Activated CD8-positive, alpha-beta memory T cell treated with anti-CD3 and anti-CD28 coated beads, Interleukin-2, amount 50 U/mL, for 1 hour (primary cell): ENCODE measurements at regions not wholly inside any gene's neighbourhood (a gene's known extent, or its start where the extent isn't known, plus 50 kb on each side); places are given as distances from the start of the nearest gene placed in this dataset.
"Not testable (repeated sequence)": the region's sequence is repeated elsewhere in the genome, so short reads cannot be mapped to it uniquely, and the experiment has no call there.

ENCODE experiments used
- DNase-seq: peaks from one replicate; pipeline ENCODE4 v3.0.0-alpha.2; 2020; ENCODE audit errors: extremely low read depth

DNA sequence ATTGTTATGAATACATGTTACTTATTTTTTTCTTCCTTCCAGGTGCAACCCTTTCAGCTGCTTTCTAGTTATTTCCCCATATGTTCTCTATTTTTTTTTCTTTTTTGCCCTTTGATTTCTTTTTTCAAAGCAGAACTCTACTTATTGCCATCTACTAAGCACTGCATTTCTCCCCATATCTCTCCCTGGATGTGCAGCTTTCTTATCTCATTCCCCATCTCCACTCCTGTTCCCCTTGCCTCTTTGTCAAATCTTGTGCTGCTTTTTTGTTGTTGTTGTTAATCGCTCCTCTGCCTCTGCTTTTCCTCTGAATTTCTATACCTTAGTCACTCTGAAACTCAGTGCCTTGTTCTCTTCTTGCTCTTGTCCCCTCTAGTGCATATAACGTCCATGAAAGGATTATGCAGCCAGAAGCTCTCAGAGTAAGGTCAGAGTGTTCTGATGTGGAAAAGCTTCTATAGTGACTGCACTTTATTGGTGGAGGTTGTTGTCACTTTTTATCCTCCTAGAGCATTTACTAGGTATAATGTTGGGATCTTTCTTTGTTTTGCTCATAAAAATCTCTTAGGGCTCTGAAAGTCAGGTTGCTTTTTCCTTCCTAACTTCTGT, 51.1 kb upstream of the JADE1 start:
- DNase-seq, result no peak

DNA sequence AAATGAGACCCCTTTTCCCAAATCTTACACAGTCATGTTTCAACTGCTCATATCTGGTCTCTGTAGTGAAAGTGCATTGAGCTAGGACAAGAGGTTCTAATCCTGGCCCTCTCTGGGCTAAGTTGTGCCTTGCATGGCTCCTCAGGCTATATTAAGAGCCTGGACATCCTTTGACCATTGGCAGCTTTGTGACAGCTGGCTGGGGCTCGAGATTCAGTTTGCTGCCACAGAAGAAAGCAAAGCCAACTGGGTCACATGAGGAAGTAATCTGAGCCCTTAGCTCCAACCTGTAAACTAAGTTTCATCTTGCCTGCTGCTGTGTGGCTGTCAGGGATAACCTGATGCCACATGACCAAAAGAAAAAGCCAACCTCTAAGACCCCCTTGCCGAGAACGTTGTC, 51.8 kb upstream of the JADE1 start:
- DNase-seq, result no peak

DNA sequence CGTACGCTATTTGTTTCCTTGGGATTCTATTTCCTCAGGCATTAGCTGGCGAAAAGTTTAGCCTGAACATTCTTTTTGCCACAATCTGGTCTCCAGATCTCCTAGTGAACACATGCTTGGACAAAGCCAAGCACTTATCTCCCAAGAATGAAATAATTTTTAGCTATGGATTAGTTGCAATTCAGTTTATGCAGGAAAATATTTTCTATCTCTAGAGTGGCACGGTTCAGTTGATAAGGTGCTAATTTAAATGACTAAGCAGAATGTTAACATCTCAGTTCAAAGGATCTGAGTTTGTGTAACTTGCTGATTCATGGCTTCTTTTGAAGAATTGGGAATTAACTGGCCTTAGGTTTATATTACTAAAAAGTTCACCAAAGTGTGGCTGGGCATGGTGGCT, 58.1 kb upstream of the JADE1 start:
- DNase-seq, result no peak

DNA sequence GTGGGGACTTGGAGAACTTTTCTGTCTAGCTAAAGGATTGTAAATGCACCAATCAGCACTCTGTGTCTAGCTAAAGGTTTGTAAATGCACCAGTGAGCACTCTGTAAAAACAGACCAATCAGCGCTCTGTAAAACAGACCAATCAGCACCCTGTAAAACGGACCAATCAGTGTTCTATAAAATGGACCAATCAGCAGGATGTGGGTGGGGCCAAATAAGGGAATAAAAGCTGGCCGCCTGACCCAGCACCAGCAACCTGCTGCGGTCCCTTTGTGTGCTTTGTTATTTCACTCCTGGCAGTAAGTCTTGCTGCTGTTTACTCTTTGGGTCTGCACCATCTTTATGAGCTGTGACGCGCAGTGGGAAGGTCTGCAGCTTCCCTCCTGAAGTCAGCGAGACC, 67.8 kb upstream of the JADE1 start:
- DNase-seq, result not testable (repeated sequence)

DNA sequence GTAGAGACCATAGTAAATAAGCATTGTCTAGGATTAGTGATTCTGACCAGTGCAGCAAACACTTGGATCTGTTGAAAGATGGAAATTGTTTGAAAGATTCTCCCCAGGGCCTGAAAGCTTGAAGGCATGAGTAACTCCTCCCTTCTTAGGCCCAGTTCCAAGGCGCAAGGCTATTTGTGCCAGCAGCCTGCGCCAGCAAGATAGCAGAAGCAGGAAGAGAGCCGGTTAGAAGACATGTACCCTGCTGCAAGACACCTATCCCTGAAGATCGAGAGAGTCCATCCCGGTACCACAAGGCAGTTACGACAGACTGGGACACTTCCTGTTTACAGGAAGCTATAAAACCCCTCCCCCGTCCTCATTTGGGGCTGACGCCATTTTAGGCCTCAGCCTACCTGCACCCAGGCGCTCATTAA, 72.4 kb upstream of the JADE1 start:
- DNase-seq, result no peak

DNA sequence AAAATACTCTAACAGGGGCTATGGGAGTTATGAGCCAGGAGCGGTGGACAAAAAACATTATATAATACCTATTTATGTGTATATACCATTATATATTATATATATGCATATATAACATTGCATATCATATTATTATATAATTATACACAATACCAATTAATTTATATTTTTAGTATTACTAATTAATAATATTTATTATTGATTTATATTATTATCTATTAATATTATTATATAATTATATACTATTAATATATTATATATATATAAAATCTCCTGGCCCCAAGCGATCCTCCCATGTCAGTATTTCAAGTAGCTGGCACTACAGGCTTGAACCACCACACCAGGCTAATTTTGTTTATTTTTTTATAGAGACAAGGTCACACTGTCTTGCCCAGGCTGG, 73.8 kb upstream of the JADE1 start:
- no peak for DNase-seq

DNA sequence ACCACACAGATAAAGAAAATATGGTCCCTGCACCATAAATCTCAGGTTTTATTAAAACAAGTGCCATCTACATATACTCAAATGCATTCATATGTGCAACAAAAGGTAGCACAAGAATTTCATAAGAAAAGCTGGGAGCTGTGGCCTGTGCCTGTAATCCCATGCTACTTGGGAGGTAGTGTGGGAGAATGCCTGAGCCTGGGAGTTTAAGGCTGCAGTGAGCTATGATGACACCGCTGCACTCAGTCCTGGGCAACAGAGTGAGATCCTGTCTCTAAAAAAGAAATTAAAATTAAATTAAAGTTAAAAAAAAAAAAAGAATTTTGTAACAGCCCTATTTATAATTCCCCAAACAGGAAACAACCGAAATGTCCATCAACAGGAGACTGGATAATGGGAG, 81.3 kb upstream of the JADE1 start:
- DNase-seq, result no peak

DNA sequence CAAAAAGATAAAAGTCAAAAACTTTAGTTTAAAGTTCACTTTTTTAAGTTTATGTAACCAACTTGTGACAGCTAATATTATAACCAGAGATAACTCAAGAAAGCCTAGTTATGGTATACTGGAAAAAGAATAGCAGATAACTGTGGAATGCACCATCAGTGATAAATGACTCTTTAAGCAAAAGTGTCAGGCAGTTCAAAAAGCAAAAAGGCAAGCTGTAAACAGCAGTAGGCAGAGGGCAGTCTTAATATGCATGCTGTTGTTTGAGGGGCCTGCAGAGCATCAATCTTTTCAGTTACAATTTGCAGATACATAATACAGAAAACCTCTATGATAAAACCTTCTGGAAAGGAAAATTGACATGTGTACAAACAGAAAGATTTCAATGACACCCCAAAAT, 81.8 kb upstream of the JADE1 start:
- no peak for DNase-seq

DNA sequence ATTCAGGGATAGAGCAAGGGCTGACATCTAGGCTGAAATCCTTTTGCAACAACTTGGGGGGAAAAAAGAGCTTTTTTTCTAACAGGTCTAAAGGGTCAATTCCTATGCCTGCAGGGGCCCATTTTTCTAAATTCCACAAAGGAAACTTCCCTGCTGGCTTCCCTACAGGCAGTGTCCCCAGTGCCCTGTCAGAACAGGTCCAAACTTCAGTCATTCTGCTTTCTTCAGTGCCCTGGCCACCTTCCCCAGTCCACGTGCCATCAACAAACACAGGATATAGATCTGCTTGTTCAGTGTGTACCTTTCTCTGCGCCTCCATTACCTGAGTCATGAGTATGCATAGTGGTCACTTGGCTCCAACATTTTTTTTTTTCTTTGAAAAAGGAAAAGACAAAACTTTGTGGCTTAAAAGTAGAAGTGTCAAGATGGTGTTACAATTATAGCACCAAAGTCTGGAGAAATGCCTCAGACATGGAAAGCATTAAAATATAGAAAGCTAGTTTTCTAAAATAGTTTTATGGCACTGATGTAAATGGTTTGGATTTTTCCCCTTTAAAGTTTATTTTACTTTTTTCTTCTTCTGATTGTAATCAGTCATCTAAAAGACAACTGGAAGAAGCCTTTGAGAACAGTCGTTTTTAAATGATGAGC, 84.0 kb upstream of the JADE1 start:
- no peak for DNase-seq

DNA sequence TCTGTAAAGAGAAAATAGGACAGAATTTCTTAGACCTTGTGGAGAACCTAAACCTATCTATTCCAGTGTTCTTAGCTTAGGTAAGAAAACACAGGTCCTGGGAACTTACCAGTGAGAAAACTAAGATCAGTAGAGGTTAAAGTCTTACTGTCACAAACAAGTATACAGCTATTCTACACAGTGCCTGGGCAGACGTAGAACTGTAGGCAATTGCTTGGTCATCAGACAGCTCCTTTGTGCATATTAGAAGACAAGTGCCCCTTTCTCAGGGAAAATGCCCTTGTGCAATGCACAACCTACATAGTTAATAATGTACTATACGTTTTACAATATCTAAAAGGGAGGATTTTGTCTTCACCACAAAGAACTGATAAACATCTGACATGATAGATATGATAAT, 86.6 kb upstream of the JADE1 start:
- no peak for DNase-seq

DNA sequence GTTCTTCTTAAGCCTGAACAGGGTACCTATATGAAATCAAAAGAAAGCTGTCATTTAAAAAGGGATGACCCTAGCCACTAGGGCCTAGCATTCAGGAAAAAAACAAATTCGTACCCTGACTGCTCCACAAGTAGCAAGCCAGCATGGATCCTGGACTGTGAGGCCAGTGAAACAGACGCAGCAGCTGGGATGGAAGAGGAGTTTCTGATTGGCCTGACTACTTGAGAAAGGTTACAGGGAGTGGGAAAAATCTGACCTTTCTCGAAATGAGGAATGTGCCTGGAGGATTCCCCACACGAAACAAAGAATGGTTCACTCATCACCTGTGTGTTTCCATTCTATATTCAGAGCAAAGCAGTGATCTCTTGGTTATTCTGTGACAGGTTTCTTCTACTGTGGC, 87.6 kb upstream of the JADE1 start:
- DNase-seq, result no peak

DNA sequence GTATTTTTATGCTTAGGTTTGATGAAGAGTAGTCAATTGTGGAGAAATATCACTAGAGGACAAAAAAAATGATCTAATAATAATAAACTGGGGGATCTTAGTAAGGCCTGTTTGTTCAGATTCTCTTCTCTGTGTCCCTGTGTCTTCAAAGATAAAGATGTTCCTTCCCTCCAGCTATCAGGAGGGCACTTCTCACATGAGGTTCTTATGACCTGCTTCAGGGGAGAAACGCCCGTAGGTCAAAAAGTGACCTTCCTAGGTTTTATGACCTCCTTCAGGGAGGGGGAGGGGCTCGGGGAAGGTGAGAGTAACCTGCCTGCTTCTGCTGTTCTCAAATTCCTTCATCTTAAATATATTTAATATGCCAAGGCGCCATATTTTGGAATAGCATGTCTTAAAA, 89.2 kb upstream of the JADE1 start:
- no peak for DNase-seq

DNA sequence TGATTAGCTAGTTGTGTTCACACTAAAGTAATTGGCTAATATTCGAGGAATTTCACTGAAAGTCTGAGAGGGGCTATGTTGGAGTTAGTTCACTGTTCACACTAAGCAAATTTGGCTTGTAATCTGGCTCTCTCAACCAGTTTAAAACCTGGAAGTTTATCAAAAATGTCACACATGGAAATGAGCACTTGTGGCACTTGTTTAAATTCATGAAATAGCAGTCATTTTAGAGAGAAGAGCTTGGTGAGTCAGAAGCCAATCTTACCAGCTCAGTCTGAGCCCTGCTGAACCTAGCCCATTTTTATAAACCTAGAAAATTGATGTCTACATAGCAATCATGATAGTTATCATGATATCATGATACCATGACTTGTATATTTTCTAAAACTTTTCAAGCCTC, 90.7 kb upstream of the JADE1 start:
- no peak for DNase-seq

DNA sequence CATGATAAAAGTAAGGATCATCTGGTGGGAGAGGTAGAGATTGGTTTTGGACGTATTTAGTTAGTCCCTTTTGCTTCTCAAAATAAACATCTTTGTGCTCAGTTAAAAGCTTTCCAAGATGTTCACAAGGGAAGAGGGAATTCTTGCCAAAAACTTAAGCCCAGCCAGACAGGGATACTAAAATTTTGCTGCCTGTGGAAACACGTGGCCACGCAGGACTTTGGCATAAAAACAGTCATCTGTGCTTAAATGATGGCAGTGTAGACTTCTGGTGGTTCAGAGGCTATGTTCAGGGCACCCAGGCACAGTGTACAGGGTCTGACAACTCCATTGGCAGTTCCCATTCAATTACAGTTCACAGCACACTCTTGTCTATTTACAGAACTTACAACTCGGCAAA, 93.2 kb upstream of the JADE1 start:
- DNase-seq, result no peak

DNA sequence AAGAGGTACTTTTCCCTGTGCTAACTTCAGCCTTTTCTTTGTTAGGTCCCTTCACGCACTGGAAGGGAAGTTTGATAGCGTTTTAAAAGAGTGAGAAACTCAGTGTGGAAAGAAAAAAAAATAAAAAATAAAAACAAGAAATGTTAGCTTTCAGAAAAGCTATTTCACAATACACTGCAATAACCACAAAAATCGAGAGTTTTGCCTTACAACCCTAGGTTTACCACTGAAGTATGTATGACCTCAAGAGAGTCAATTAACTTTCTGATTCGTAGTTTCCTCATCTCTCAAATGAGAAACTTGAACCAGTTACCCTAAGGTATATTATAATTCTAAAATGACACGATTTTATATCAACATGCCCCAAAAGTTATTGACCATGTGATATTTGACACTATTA, 93.9 kb upstream of the JADE1 start:
- no peak for DNase-seq

DNA sequence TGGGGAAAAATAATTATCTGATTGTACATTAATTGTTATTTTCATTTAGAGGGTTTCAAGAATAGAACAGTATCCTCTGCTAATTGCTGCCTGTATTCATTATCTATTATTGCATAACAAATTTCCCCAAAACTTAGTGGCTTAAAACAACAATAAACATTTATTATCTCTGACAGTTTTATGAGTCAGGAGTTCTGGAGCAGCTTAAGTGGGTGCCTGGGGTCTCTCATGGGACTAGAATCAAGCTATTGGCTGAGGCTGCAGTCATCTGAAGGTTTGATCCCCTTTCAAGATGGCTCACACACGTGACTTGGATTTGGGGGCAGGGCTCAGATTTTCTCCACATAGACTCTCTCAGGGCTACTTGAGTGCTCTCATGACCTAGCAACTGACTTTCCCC, 98.1 kb upstream of the JADE1 start:
- no peak for DNase-seq

DNA sequence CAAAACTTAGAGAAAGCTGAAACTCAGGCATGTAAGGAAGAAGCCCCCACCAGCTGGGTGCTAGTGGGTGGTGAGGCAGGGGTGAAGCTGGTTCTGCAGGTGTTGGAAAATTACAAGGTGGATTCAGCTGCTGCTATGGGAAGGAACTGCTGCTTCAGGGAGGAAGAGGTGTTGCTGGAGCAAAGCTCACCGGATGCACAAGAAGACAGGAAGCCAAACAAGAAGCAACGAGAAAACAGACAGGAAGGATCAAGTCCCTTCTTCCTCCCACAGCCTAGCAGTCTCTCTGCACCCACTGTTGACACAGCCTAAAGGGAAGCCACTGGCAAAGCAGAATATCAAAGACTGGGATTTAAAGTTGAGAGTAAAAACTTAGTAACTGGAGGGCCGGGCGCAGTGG, 100.2 kb upstream of the JADE1 start:
- DNase-seq, result no peak

DNA sequence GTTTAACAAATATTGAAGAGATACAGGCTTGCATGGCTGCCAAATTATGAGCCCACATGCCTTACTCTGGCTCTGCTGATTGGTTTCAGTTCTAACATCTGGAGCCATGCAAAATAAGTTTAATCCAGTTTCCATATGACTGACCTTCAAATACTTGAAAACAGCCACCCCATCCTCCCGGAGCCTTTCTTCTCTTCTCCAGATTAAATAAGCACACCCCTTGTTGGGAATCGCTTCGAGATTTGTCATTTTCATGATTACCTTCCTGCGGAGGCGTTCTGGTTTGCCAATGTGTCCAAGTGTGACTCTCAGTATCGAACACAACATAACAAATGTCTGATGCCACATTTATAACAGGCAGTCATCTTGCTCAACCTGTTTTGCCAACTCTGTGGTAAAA, 101.6 kb upstream of the JADE1 start:
- no peak for DNase-seq

DNA sequence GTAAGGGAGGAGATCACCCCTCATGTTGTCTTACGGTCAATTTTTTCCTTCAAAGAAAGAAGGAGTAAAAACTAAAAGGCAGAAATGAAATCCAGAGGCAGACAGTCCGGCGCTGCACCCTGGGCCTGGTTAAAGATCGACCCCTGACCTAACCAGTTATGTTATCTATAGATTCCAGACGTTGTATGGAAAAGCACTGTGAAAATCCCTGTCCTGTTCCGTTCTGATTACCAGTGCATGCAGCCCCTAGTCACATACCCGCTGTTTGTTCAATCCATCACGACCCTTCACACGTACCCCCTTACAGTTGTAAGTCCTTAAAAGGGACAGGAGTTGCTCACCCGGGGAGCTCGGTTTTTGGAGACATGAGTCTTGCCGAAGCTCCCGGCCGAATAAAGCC, 105.6 kb upstream of the JADE1 start:
- DNase-seq, result no peak

DNA sequence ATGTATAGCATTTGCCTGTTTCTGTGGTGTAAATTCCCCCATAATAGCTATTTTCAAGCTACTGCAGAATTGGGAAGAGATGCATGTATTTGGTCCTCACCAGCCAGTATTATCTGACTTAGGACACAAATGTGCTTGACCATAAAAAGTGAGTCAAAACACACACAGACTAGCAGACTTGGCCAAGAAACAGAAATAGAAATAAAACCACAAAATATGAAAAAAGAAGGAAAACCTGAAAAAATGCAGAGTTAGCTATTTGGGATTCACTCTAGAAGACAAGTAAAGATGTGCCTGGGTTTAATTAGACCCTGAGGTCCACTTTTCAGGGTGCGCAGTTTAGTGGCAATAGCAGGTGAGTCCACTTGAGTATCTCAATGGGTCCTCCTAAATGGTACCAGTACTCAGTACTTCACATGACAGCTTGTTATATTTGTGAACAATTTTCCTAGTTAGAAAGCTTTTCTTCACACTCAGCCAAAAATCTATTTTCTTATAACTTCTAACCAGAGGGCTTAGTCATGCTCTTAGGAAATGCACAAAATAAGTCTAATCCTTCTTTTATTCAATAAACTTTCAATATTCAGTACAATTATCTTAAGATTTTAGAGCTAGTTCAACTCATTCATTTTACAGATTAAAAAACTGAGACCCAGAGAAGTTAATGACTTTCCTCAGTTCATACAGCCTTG, 108.7 kb upstream of the JADE1 start:
- DNase-seq, result no peak

DNA sequence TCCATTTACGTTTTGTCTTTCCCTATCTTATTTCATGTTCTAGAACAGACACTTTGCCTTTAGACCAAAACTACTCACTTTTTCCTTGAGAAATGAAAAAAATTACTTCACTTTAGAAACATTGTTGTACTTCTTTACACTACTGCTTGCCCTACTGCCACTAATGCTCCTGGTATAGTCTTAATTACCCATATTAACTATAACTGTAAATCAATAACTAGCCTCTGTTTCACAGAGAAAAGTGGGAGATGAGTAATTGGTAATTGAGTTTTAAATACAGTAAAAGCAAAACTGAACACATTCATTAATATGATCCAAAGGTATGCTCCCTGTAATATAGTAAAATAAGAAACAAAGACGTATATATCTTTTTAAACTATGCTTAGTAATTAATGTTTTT, 111.1 kb upstream of the JADE1 start:
- DNase-seq, result no peak

DNA sequence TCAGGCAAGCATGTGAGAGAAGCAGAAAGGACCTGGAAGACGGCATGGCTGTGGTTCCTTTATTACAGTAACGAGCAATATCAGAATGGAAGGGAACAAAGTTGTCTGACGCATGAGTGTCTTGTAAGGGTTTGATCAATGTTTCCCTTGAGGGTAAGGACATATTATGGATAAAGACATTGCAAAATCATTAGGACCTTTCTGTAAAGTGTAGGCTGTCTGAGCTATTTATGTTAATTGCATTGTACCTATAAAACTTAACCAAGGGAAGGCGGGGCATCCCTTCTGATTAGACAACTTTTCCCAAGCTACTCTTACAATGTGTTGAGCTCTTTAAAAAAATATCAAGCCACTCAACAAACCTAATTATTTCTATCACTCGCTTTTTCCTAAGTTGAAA, 112.2 kb upstream of the JADE1 start:
- DNase-seq, result no peak

DNA sequence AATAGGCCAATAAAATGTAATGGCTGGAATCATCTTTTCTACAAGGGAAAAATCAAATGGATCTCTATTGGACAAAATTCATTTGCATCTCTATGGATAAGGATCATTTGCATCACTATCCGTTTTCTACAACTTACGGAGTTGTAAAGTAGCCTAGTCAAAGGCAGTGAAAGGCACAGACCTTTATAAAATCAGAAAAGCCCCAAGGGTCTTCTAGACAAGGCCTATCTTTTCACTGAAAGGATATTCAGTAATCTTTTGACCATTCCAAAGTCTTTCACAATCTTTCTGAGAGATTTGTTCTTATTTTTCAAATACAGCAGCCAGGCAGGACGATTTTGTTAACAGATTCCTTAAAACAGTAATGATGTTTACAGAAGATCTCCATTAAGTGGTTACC, 119.5 kb upstream of the JADE1 start:
- no peak for DNase-seq
